MM.1S (cell line): ENCODE measurements at regions not wholly inside any gene's neighbourhood (a gene's known extent, or its start where the extent isn't known, plus 50 kb on each side); places are given as distances from the start of the nearest gene placed in this dataset.

Experiments
- DNase-seq: peaks from one replicate; pipeline ENCODE4 v3.0.0-alpha.2; 2015
- H2AFZ ChIP-seq: fragments of 300-600 bp; sonication (generic); 2 replicates; pipeline ENCODE4 v1.6.0; 2016; ENCODE audit warnings: antibody characterized with exemption, low read length
- H3F3A ChIP-seq: fragments of 300-600 bp; sonication (generic); 2 replicates; pipeline ENCODE4 v1.6.1; 2016; ENCODE audit warnings: mild to moderate bottlenecking, antibody characterized with exemption, low read length, moderate library complexity, mixed read lengths; ENCODE audit not compliant: insufficient read depth
- H3K27ac ChIP-seq: fragments of 300-600 bp; sonication (generic); 2 replicates; pipeline ENCODE4 v1.5.1; 2016; ENCODE audit warnings: mild to moderate bottlenecking, low read length
- H3K27me3 ChIP-seq: fragments of 300-600 bp; sonication (generic); replicated peaks from 2 replicates; pipeline ENCODE4 v1.6.0; 2016; ENCODE audit warnings: low read length; ENCODE audit not compliant: insufficient read depth
- H3K36me3 ChIP-seq: fragments of 300-600 bp; sonication (generic); replicated peaks from 2 replicates; pipeline ENCODE4 v1.6.1; 2016; ENCODE audit warnings: mild to moderate bottlenecking, low read length, mixed read lengths; ENCODE audit not compliant: insufficient read depth
- H3K4me1 ChIP-seq: fragments of 300-600 bp; sonication (generic); 2 replicates; pipeline ENCODE4 v1.6.1; 2016; ENCODE audit warnings: low read length, mixed read lengths
- H3K4me2 ChIP-seq: fragments of 300-600 bp; sonication (generic); 2 replicates; pipeline ENCODE4 v1.6.0; 2016; ENCODE audit warnings: low read depth, low read length
- H3K4me3 ChIP-seq: fragments of 300-600 bp; sonication (generic); 2 replicates; pipeline ENCODE4 v1.5.1; 2016; ENCODE audit warnings: low read length, mixed read lengths
- H3K79me2 ChIP-seq: fragments of 300-600 bp; sonication (generic); 2 replicates; pipeline ENCODE4 v1.6.1; 2016; ENCODE audit warnings: mixed run types, low read length, mixed read lengths
- H3K9ac ChIP-seq: fragments of 300-600 bp; sonication (generic); 2 replicates; pipeline ENCODE4 v1.6.1; 2016; ENCODE audit warnings: low read length, mixed read lengths
- H3K9me2 ChIP-seq: fragments of 300-600 bp; sonication (generic); replicated peaks from 2 replicates; pipeline ENCODE4 v1.6.1; 2016; ENCODE audit warnings: mild to moderate bottlenecking, low read length, mixed read lengths; ENCODE audit not compliant: insufficient read depth
- H3K9me3 ChIP-seq: fragments of 300-600 bp; sonication (generic); replicated peaks from 2 replicates; pipeline ENCODE4 v1.6.1; 2016; ENCODE audit warnings: mild to moderate bottlenecking, low read length, mixed read lengths; ENCODE audit not compliant: insufficient read depth
- H4K20me1 ChIP-seq: fragments of 300-600 bp; sonication (generic); 2 replicates; pipeline ENCODE4 v1.6.1; 2016; ENCODE audit warnings: mild to moderate bottlenecking, low read length, moderate library complexity, mixed read lengths; ENCODE audit not compliant: insufficient read depth
- EZH2 ChIP-seq: fragments of 300-600 bp; sonication (generic); optimal IDR thresholded peaks from 2 replicates; pipeline ENCODE3; 2017; ENCODE audit warnings: low read depth, mild to moderate bottlenecking, antibody characterized with exemption, low read length, mixed read lengths
- EZH2phosphoT487 ChIP-seq: fragments of 300-600 bp; sonication (generic); IDR thresholded peaks from 2 replicates; pipeline ENCODE4 v1.6.1; 2018; ENCODE audit warnings: antibody characterized with exemption, low read length
- TF ChIP-seq, protein P1 (sequence below): fragments of 300-600 bp; sonication (generic); IDR thresholded peaks from 2 replicates; pipeline ENCODE4 v1.5.1; 2016; ENCODE audit warnings: antibody characterized with exemption, low read length, mixed read lengths

DNA sequence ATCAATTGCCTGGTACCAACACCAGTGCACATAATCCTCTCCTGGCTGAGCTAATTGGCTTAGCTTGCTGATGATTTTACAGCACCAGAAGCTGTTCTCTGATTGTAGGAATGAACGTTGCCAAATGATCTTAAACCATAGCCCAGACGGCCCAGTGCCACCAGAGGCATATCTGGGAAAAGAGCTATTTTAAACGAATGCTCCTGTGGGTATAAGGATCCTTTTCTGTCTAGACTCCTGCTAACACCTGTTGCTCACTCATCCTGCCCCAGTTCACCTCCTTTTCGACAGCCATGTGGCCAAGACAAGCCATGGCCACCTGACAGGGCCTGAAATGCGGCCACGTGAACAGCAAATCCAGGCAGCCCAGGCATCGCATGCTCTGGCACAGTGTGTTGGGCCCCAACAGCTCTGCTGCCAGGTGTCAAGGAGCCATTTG, 289.9 kb upstream of the SLC30A5 start:
- H3K27me3 ChIP-seq: no peaks in the 10 kb centered on the region
- no peaks in the 10 kb centered on the region for H3K36me3 ChIP-seq
- H2AFZ ChIP-seq: no peak overlapping the region
- H3K4me2 ChIP-seq: no peak overlapping the region
- no peaks in the 10 kb centered on the region for H3K9me2 ChIP-seq
- TF ChIP-seq EZH2: no peak
- TF ChIP-seq, protein P1, sequence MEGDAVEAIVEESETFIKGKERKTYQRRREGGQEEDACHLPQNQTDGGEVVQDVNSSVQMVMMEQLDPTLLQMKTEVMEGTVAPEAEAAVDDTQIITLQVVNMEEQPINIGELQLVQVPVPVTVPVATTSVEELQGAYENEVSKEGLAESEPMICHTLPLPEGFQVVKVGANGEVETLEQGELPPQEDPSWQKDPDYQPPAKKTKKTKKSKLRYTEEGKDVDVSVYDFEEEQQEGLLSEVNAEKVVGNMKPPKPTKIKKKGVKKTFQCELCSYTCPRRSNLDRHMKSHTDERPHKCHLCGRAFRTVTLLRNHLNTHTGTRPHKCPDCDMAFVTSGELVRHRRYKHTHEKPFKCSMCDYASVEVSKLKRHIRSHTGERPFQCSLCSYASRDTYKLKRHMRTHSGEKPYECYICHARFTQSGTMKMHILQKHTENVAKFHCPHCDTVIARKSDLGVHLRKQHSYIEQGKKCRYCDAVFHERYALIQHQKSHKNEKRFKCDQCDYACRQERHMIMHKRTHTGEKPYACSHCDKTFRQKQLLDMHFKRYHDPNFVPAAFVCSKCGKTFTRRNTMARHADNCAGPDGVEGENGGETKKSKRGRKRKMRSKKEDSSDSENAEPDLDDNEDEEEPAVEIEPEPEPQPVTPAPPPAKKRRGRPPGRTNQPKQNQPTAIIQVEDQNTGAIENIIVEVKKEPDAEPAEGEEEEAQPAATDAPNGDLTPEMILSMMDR: no peak
- no peak for TF ChIP-seq EZH2phosphoT487
- H3K4me3 ChIP-seq: no peak overlapping the region
- H3K4me1 ChIP-seq: no peaks in the 10 kb centered on the region
- no peak for DNase-seq
- H3K27ac ChIP-seq: no peak overlapping the region
- no peak overlapping the region for H3K9ac ChIP-seq
- H3F3A ChIP-seq: no peaks in the 10 kb centered on the region
- no peaks in the 10 kb centered on the region for H3K79me2 ChIP-seq
- no peaks in the 10 kb centered on the region for H3K9me3 ChIP-seq
- no peaks in the 10 kb centered on the region for H4K20me1 ChIP-seq

DNA sequence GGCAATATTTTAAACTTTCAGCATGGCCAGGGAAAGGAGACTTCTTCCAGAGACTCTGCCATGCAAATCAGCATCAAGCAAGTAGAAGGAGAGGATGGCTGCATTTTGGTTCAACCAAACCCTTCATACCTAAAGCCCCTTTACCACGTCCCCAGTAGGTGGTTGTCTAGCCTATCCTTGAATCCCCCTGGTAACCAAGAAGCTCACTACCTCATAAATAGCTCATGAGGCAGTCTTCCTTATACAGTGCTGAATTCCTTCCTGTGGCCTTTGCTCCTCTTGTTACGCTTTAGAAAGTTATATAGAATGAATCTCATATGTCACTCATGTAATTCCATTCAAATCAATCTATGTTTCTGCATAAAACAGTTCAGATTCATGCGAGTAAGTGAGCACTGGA, 289.5 kb upstream of the SLC30A5 start:
- no peak overlapping the region for H3K4me3 ChIP-seq
- H3K4me1 ChIP-seq: no peaks in the 10 kb centered on the region
- H3K9ac ChIP-seq: no peak overlapping the region
- H3F3A ChIP-seq: no peaks in the 10 kb centered on the region
- no peak overlapping the region for H3K4me2 ChIP-seq
- DNase-seq: no peak
- H2AFZ ChIP-seq: no peak overlapping the region
- H4K20me1 ChIP-seq: no peaks in the 10 kb centered on the region
- H3K9me2 ChIP-seq: no peaks in the 10 kb centered on the region
- no peaks in the 10 kb centered on the region for H3K36me3 ChIP-seq
- TF ChIP-seq EZH2phosphoT487 (no peak), EZH2 (no peak)
- TF ChIP-seq, protein P1: no peak
- no peak overlapping the region for H3K27ac ChIP-seq
- no peaks in the 10 kb centered on the region for H3K79me2 ChIP-seq
- H3K27me3 ChIP-seq: no peaks in the 10 kb centered on the region
- H3K9me3 ChIP-seq: no peaks in the 10 kb centered on the region

DNA sequence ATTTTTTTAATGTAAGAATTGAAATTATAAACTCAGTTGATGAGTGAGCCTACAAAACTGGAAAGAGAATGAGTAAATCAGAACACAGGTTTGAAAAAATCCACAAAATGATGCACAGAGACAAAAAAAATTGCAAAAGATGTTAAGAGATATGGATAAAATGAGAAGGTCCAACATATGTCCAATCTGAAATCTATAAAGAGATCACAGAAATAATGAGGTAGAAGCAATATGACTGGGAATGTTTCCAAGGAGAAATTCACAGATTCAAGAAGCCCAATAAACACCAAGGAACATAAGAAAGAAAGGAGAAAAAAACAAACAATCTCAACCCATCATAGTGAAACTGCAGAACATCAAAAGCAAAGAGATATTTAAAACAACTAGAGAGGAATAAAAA, 288.4 kb upstream of the SLC30A5 start:
- H3K27me3 ChIP-seq: no peaks in the 10 kb centered on the region
- H3K4me1 ChIP-seq: no peaks in the 10 kb centered on the region
- TF ChIP-seq, protein P1: no peak
- no peak overlapping the region for H3K4me2 ChIP-seq
- H3K4me3 ChIP-seq: no peak overlapping the region
- no peaks in the 10 kb centered on the region for H3K79me2 ChIP-seq
- no peaks in the 10 kb centered on the region for H4K20me1 ChIP-seq
- H3K9me2 ChIP-seq: no peaks in the 10 kb centered on the region
- no peak overlapping the region for H3K27ac ChIP-seq
- no peaks in the 10 kb centered on the region for H3K9me3 ChIP-seq
- no peaks in the 10 kb centered on the region for H3K36me3 ChIP-seq
- H3K9ac ChIP-seq: no peak overlapping the region
- H3F3A ChIP-seq: no peaks in the 10 kb centered on the region
- H2AFZ ChIP-seq: no peak overlapping the region
- no peak for DNase-seq
